Lung (tissue), 11 donors: ENCODE measurements at regions not wholly inside any gene's neighbourhood (a gene's known extent, or its start where the extent isn't known, plus 50 kb on each side); places are given as distances from the start of the nearest gene placed in this dataset.

Experiments used
- ATAC-seq: fragments of 200-7000 bp; cut with Tn5 transposase; one replicate; pipeline ENCODE4 v1.9.1; 2020; ENCODE audit warnings: moderate number of reproducible peaks; ENCODE audit not compliant: insufficient read depth, low FRiP score
- DNase-seq, 3 donors: peaks; one replicate each; pipeline ENCODE4 v3.0.0-alpha.2; 2013 to 2017
- H3K27ac ChIP-seq, 2 donors: one replicate each; pipeline ENCODE4 v1.5.1; 2013; ENCODE audit warnings: mild to moderate bottlenecking in 2 of 2, moderate library complexity in 2 of 2, control low read depth in 1 of 2, inconsistent platforms in 1 of 2, low read depth in 1 of 2, low read length in 1 of 2
- H3K27me3 ChIP-seq, 3 donors: one replicate each; pipeline ENCODE4 v1.5.1; 2013; ENCODE audit warnings: low read length in 2 of 3; ENCODE audit not compliant: control insufficient read depth in 3 of 3, insufficient read depth in 3 of 3
- H3K36me3 ChIP-seq, 4 donors: one replicate each; pipeline ENCODE4 v1.5.1; 2013; ENCODE audit warnings: low read length in 4 of 4, mild to moderate bottlenecking in 1 of 4, moderate library complexity in 1 of 4; ENCODE audit not compliant: control insufficient read depth in 4 of 4, insufficient read depth in 4 of 4
- H3K4me1 ChIP-seq, 5 donors: one replicate each; pipeline ENCODE4 v1.5.1; 2013; ENCODE audit warnings: low read length in 5 of 5, mild to moderate bottlenecking in 2 of 5, moderate library complexity in 1 of 5; ENCODE audit not compliant: control insufficient read depth in 5 of 5, insufficient read depth in 5 of 5
- H3K4me3 ChIP-seq: one replicate; pipeline ENCODE4 v1.5.1; 2013; ENCODE audit warnings: mild to moderate bottlenecking, control low read depth, moderate library complexity
- H3K9ac ChIP-seq, 2 donors: one replicate each; pipeline ENCODE4 v1.5.1; 2013; ENCODE audit warnings: low read length in 2 of 2, control low read depth in 1 of 2; ENCODE audit not compliant: insufficient read depth in 1 of 2
- H3K9me3 ChIP-seq, 4 donors: one replicate each; pipeline ENCODE4 v1.5.1; 2013; ENCODE audit warnings: low read length in 3 of 4, mild to moderate bottlenecking in 1 of 4, moderate library complexity in 1 of 4; ENCODE audit not compliant: control insufficient read depth in 4 of 4, insufficient read depth in 3 of 4
- WGBS, 2 donors: extraction: QIAGEN DNeasy Blood & Tissue Kit; methylation state at CpG; one replicate each; pipeline ENCODE4 v1.1.7; 2013; 5-methylcytosine and 5-hydroxymethylcytosine counted together
- TF ChIP-seq, protein P1 (sequence below): IDR thresholded peaks from 2 replicates; pipeline ENCODE4 v1.5.1; 2012; ENCODE audit warnings: mild to moderate bottlenecking; ENCODE audit errors: control extremely low read depth, extremely low read depth
- donor health status: control.
- donor health status: control.
- donor health status: Bipolar disorder and iron deficiency.
- donor health status: healthy.
- donor health status: DM: yes; HTN: yes; CAD: no.

DNA sequence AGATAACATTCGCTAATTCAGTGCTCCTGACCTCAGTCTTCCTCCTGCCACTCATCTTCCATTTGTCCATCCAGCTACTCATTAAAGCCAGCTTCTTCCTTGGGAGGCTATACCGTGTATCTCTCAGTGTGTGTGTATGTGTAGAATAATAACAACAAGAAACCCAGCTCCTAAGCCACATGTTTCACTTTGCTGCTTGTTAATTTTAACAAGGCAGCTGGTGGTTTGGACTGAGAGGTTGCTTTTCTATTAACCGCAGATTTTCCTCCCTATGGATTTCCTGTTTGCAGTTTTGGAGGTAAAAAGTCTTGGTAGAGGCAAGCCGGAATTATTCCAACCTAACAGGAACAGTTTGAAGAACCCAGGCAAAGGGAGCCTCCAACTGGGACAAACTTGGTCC is 165.0 kb downstream of the ADAMTS15 start:
- 88 to 95% methylated on average over 4 of the region's 4 CpGs for WGBS, 2 donors
- Histone ChIP-seq H3K4me1 (peaks cover 0 to 18% (median 4%) of the 10 kb centered on the region in 5 donors), H3K9me3 (no peaks in the 10 kb centered on the region), H3K9ac (no peak overlapping the region), H3K36me3 (no peaks in the 10 kb centered on the region), H3K27me3 (no peaks in the 10 kb centered on the region), H3K27ac (no peak overlapping the region), H3K4me3 (no peak overlapping the region)
- DNase-seq = no peak
- ATAC-seq = no peak
- TF ChIP-seq, protein P1, sequence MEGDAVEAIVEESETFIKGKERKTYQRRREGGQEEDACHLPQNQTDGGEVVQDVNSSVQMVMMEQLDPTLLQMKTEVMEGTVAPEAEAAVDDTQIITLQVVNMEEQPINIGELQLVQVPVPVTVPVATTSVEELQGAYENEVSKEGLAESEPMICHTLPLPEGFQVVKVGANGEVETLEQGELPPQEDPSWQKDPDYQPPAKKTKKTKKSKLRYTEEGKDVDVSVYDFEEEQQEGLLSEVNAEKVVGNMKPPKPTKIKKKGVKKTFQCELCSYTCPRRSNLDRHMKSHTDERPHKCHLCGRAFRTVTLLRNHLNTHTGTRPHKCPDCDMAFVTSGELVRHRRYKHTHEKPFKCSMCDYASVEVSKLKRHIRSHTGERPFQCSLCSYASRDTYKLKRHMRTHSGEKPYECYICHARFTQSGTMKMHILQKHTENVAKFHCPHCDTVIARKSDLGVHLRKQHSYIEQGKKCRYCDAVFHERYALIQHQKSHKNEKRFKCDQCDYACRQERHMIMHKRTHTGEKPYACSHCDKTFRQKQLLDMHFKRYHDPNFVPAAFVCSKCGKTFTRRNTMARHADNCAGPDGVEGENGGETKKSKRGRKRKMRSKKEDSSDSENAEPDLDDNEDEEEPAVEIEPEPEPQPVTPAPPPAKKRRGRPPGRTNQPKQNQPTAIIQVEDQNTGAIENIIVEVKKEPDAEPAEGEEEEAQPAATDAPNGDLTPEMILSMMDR = no peak

DNA sequence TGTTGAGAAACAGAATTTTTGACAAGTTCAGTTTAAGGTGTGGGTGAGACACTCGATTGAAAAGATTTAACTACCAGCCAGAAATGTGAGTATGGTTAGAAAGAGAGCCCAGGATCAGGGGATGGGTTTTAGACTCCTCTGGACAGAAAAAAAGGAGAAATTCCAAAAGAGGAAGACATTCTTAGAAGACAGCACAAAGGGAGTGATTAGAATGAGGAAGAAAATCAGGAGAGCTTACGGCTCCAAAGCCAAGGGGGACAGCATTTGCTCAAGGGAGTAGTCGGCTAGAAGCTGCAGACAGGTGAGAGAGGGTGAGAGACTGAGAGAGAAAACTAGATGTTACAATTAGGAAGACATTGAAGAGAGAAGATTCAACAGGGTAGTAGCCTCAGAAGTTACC is 166.1 kb downstream of the ADAMTS15 start:
- Histone ChIP-seq H3K4me3 (no peak overlapping the region), H3K27me3 (no peaks in the 10 kb centered on the region), H3K9ac (no peak overlapping the region), H3K9me3 (no peaks in the 10 kb centered on the region), H3K4me1 (peaks cover 0 to 17% (median 3%) of the 10 kb centered on the region in 5 donors), H3K36me3 (no peaks in the 10 kb centered on the region), H3K27ac (no peak overlapping the region)
- ATAC-seq = no peak
- TF ChIP-seq, protein P1 = no peak
- 68 to 70% methylated on average over 3 of the region's 3 CpGs for WGBS, 2 donors
- no peak for DNase-seq

DNA sequence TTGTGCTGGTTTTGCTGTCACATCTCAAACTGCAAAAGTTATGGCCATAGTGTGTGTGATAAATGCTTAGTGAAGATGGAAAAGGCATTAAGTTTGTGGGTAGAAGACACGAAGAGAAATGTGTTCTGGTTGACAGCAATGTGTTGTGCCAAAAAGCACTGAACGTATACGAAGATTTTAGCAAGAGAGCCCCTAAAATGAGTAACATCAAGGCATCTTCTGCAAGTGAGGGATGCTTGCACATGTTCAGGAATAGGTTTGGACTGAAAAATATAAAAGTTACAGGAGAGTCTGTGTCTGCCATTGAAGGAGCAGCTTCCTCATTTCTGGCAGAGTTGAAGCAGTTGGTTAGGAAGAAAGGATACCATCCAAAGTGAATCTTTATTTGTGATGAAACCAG is 167.1 kb downstream of the ADAMTS15 start:
- no peak for DNase-seq
- TF ChIP-seq, protein P1 = no peak
- H3K27me3 ChIP-seq = no peaks in the 10 kb centered on the region
- H3K4me1 ChIP-seq = peaks cover 0 to 13% (median 0%) of the 10 kb centered on the region in 5 donors
- H3K9me3 ChIP-seq = no peaks in the 10 kb centered on the region
- H3K4me3 ChIP-seq = no peak overlapping the region
- no peak overlapping the region for H3K27ac ChIP-seq
- H3K36me3 ChIP-seq = no peaks in the 10 kb centered on the region
- 81% methylated on average over 3 of the region's 3 CpGs for WGBS, 2 donors
- ATAC-seq = no peak
- no peak overlapping the region for H3K9ac ChIP-seq

DNA sequence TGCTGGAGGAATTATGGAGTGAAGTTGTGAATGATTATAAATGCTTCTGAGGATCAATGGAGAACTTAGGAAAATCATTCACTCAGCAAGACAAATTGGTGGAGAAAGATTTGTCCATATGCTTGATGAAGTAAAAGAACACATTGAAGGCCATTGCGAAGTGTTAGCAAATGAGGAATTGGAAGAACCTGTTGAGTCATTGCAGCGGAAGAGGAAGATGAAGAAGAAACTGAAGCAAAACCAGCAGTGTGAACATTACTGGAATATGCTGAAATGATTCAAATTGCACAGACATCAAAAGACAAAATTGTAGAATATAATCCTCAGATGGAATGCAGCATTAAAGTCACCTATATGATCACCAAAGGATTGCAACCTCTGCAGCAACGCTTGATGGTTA is 168.1 kb downstream of the ADAMTS15 start:
- H3K9ac ChIP-seq = no peak overlapping the region
- 66 to 83% methylated on average over 3 of the region's 3 CpGs for WGBS, 2 donors
- no peaks in the 10 kb centered on the region for H3K9me3 ChIP-seq
- no peak overlapping the region for H3K27ac ChIP-seq
- H3K4me1 ChIP-seq = peaks cover 0 to 11% (median 0%) of the 10 kb centered on the region in 5 donors
- no peaks in the 10 kb centered on the region for H3K36me3 ChIP-seq
- no peak overlapping the region for H3K4me3 ChIP-seq
- DNase-seq (no peak), ATAC-seq (no peak)
- H3K27me3 ChIP-seq = no peaks in the 10 kb centered on the region
- TF ChIP-seq, protein P1 = no peak
